Thymus (tissue), 11 donors: ENCODE measurements at regions not wholly inside any gene's neighbourhood (a gene's known extent, or its start where the extent isn't known, plus 50 kb on each side); places are given as distances from the start of the nearest gene placed in this dataset.

Source experiments
- DNase-seq, 9 donors: peaks; one replicate each; pipeline ENCODE4 v3.0.0-alpha.2; 2013; ENCODE audit warnings: low spot score in 9 of 9, low read depth in 6 of 9, missing footprints in 1 of 9
- H3K27ac ChIP-seq, 2 donors: one replicate each; pipeline ENCODE4 v1.5.1; 2013; ENCODE audit warnings: control low read depth in 1 of 2, low read depth in 1 of 2, low read length in 1 of 2, mild to moderate bottlenecking in 1 of 2, moderate library complexity in 1 of 2
- H3K27me3 ChIP-seq, 2 donors: one replicate each; pipeline ENCODE4 v1.5.1; 2013; ENCODE audit warnings: low read length in 1 of 2; ENCODE audit not compliant: control insufficient read depth in 2 of 2, insufficient read depth in 1 of 2
- H3K36me3 ChIP-seq, 2 donors: one replicate each; pipeline ENCODE4 v1.5.1; 2013; ENCODE audit warnings: low read length in 1 of 2, mild to moderate bottlenecking in 1 of 2, moderate library complexity in 1 of 2; ENCODE audit not compliant: control insufficient read depth in 2 of 2, insufficient read depth in 2 of 2
- H3K4me1 ChIP-seq, 2 donors: one replicate each; pipeline ENCODE4 v1.5.1; 2013; ENCODE audit warnings: low read length in 2 of 2; ENCODE audit not compliant: control insufficient read depth in 2 of 2, insufficient read depth in 2 of 2
- H3K4me3 ChIP-seq, 2 donors: one replicate each; pipeline ENCODE4 v1.5.1; 2013; ENCODE audit warnings: low read length in 2 of 2, control low read depth in 1 of 2, mild to moderate bottlenecking in 1 of 2
- H3K9me3 ChIP-seq, 2 donors: one replicate each; pipeline ENCODE4 v1.5.1; 2013; ENCODE audit warnings: low read length in 1 of 2, mild to moderate bottlenecking in 1 of 2; ENCODE audit not compliant: control insufficient read depth in 2 of 2, insufficient read depth in 1 of 2
- WGBS: extraction: QIAGEN DNeasy Blood & Tissue Kit; methylation state at CpG from one replicate; pipeline ENCODE4 v1.1.7; 2013; 5-methylcytosine and 5-hydroxymethylcytosine counted together
- donor health status: healthy.

GRCh38 chr11:114989536-114989935, 311.2 kb downstream of the NXPE2 start:
- DNase-seq, result no peak
- H3K9me3 ChIP-seq, result no peaks in the 10 kb centered on the region
- no peaks in the 10 kb centered on the region for H3K36me3 ChIP-seq
- no peak overlapping the region for H3K27ac ChIP-seq
- 85% methylated on average over 9 of the region's 9 CpGs for WGBS
- no peaks in the 10 kb centered on the region for H3K27me3 ChIP-seq
- no peaks in the 10 kb centered on the region for H3K4me1 ChIP-seq
- no peak overlapping the region for H3K4me3 ChIP-seq

DNA sequence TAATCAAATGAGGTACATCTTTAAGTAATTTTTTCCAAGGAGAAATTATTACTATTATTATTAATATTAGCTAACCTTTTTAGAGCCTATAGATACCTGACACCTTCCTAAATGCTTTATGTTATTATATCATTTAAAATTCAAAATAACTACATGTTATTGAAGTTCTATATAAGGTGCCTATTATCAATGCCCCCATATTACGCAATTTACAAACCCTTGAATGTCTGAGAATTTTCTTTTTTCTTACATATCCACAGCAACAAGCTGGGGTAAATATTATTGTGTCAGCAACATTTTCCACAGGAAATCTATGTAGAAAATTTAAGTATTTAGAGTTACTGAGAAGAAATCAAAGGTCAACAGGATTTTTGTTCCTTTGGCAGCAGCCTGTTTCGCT, 327.3 kb downstream of the NXPE2 start:
- H3K27ac ChIP-seq, result no peak overlapping the region
- H3K27me3 ChIP-seq, result no peaks in the 10 kb centered on the region
- no peaks in the 10 kb centered on the region for H3K36me3 ChIP-seq
- no peak overlapping the region for H3K4me3 ChIP-seq
- no peaks in the 10 kb centered on the region for H3K4me1 ChIP-seq
- 95% methylated on average over 2 of the region's 2 CpGs for WGBS
- no peak for DNase-seq
- no peaks in the 10 kb centered on the region for H3K9me3 ChIP-seq

DNA sequence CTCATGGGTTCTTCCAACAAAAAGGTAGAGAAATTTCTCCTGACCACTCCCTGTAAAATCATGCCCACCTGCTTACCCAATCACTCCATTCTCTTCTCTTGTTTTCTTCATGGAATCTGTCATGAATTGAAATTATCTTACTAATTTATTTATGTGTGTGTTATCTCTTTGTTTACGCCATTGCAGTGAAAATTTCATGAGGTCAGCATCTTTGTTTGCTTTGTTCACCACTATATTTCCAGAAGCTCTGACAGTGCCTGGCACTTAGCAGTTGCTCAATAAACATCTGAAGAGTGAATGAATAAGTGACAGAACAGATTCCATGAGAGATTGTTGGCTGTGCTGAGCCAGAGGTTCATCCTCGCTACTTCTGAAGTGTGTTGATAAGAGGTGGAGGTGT, 329.5 kb downstream of the NXPE2 start:
- H3K4me1 ChIP-seq, result no peaks in the 10 kb centered on the region
- 96% methylated on average over 2 of the region's 2 CpGs for WGBS

GRCh38 chr11:115008799-115009198, 330.5 kb downstream of the NXPE2 start:
- Histone ChIP-seq H3K4me3 (no peak overlapping the region), H3K9me3 (no peaks in the 10 kb centered on the region), H3K36me3 (no peaks in the 10 kb centered on the region), H3K27me3 (no peaks in the 10 kb centered on the region), H3K4me1 (no peaks in the 10 kb centered on the region), H3K27ac (no peak overlapping the region)
- DNase-seq, result no peak
- WGBS, result 72% methylated on average over 6 of the region's 6 CpGs

More for the DNA sequence above, 329.5 kb downstream of the NXPE2 start:
- Histone ChIP-seq H3K36me3 (no peaks in the 10 kb centered on the region), H3K9me3 (no peaks in the 10 kb centered on the region), H3K4me3 (no peak overlapping the region), H3K27ac (no peak overlapping the region), H3K27me3 (no peaks in the 10 kb centered on the region)
- no peak for DNase-seq

DNA sequence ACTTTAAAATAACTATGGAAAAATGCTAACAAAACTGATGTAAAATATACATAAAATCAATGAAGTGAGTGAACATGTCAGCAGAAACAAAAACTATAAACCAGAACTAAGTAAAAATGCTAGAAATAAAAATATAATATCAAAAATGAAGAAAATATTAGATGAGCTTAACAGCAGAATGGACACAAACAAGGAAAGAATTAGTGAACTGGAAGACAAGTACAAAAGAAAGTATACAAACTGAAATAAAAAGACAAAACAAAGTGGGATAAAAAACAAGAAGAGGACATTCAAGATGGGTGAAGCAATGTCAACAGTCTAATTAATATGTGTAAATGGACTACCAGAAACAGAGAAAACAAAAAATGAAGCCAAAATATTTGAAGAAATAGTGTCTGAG, 339.2 kb downstream of the NXPE2 start:
- peaks cover 0 to 4% of the 10 kb centered on the region in 2 donors for H3K9me3 ChIP-seq
- H3K4me1 ChIP-seq, result no peaks in the 10 kb centered on the region
- no peaks in the 10 kb centered on the region for H3K27me3 ChIP-seq
- no peaks in the 10 kb centered on the region for H3K36me3 ChIP-seq
- no peak overlapping the region for H3K4me3 ChIP-seq
- no peak overlapping the region for H3K27ac ChIP-seq
- no peak for DNase-seq

DNA sequence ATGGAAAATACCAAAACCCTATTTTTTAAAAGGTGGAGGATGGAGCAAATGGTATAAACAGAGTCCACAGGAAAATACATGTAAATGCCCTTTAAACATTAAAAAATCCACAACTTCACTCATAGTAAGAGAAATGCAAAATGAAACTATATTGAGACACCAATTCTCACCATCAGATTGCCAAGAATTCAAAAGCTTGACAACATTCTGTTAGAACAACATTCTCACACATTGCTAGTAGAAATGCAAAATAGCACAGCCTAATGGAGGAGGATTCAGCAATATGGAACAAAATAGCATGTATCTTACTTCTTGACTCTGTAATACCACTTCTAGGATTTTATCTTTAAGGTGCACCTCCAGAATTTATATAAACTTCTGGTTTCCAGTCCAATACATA, 351.8 kb downstream of the NXPE2 start:
- H3K36me3 ChIP-seq, result no peaks in the 10 kb centered on the region
- H3K27me3 ChIP-seq, result no peaks in the 10 kb centered on the region
- no peak overlapping the region for H3K4me3 ChIP-seq
- H3K27ac ChIP-seq, result no peak overlapping the region
- no peaks in the 10 kb centered on the region for H3K9me3 ChIP-seq
- DNase-seq, result no peak
- H3K4me1 ChIP-seq, result no peaks in the 10 kb centered on the region

GRCh38 chr11:115036406-115037180, 358.3 kb downstream of the NXPE2 start:
- DNase-seq, result no peak
- 93% methylated on average over 7 of the region's 7 CpGs for WGBS
- H3K36me3 ChIP-seq, result no peaks in the 10 kb centered on the region
- no peak overlapping the region for H3K27ac ChIP-seq
- no peaks in the 10 kb centered on the region for H3K27me3 ChIP-seq
- no peaks in the 10 kb centered on the region for H3K4me1 ChIP-seq
- no peaks in the 10 kb centered on the region for H3K9me3 ChIP-seq
- H3K4me3 ChIP-seq, result no peak overlapping the region

DNA sequence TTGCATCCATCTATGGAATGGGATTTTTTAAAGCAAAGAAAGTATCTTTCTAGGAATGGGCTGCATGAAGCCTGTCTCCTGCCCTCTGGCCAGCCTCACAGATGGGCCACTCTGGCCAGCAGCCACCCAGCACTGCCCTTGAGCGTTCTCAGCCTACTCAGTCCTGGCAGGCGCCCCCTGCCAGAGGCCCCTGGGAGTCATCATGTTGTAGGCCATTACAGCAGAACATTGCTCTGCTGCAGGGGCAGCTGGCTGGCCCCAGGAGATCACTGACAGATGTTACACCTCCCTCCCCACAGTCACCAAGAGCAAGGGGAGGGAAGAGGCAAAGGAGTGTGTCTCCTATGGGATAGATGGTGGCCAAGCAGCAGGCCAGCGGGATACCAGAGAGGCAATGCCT, 363.7 kb downstream of the NXPE2 start:
- Histone ChIP-seq H3K27me3 (no peaks in the 10 kb centered on the region), H3K27ac (no peak overlapping the region), H3K4me1 (no peaks in the 10 kb centered on the region), H3K36me3 (no peaks in the 10 kb centered on the region), H3K4me3 (no peak overlapping the region), H3K9me3 (no peaks in the 10 kb centered on the region)
- no peak for DNase-seq
- 68% methylated on average over 3 of the region's 3 CpGs for WGBS

DNA sequence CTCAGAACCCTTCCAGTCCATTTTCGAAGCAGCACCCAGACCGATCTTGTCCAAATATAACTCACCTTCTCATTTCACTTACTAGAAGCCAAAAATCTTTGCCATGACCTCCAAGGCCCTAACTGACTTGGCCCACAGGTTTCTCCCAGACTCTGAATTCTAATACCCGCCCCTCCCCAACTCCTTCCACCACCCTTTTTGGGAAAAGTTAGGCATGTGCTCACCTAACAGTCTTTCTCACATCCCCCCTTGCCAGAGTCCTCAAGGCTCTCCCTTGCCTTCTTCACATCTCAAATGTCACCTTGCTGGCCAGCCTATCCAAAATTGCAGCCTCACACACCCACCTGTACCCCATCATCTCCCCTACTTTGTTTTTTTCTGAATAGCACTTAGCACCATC, 369.3 kb downstream of the NXPE2 start:
- WGBS, result 96% methylated on average over 3 of the region's 3 CpGs
- Histone ChIP-seq H3K4me1 (no peaks in the 10 kb centered on the region), H3K27ac (no peak overlapping the region), H3K27me3 (no peaks in the 10 kb centered on the region), H3K4me3 (no peak overlapping the region), H3K9me3 (no peaks in the 10 kb centered on the region), H3K36me3 (no peaks in the 10 kb centered on the region)
- DNase-seq, result no peak
